DND-41 (cell line): ENCODE measurements at regions not wholly inside any gene's neighbourhood (a gene's known extent, or its start where the extent isn't known, plus 50 kb on each side); places are given as distances from the start of the nearest gene placed in this dataset.

ENCODE experiments used
- ATAC-seq: fragments of 200-7000 bp; cut with Tn5 transposase; 3 replicates; pipeline ENCODE4 v1.9.1; 2021; ENCODE audit warnings: low read depth; ENCODE audit not compliant: insufficient read depth
- DNase-seq: peaks from one replicate; pipeline ENCODE4 v3.0.0-alpha.2; 2020
- H2AFZ ChIP-seq: 2 replicates; pipeline ENCODE4 v1.6.0; 2012; ENCODE audit warnings: low read depth, low read length
- H3K27ac ChIP-seq: 2 replicates; pipeline ENCODE4 v1.5.1; 2012; ENCODE audit warnings: low read length, inconsistent platforms
- H3K27me3 ChIP-seq: fragments of 200-600 bp; sonication (generic); 2 replicates; pipeline ENCODE4 v1.6.0; 2012; ENCODE audit warnings: low read length, mild to moderate bottlenecking, inconsistent platforms; ENCODE audit not compliant: insufficient read depth, poor library complexity
- H3K36me3 ChIP-seq: 2 replicates; pipeline ENCODE4 v1.5.1; 2012; ENCODE audit warnings: low read length, inconsistent platforms; ENCODE audit not compliant: insufficient read depth
- H3K4me1 ChIP-seq: 2 replicates; pipeline ENCODE4 v1.5.1; 2012; ENCODE audit warnings: mild to moderate bottlenecking, low read length; ENCODE audit not compliant: insufficient read depth
- H3K4me2 ChIP-seq: 2 replicates; pipeline ENCODE4 v1.6.0; 2012; ENCODE audit warnings: mild to moderate bottlenecking, moderate library complexity, low read length, inconsistent platforms; ENCODE audit not compliant: insufficient read depth
- H3K4me3 ChIP-seq, 2 experiments: fragments of 200-600 bp in 1 of 2; shearing (Covaris generic) in 1 of 2; 2 replicates each; pipeline ENCODE4 v1.5.1; 2012 to 2016; ENCODE audit warnings: inconsistent platforms in 2 of 2, low read length in 2 of 2, mild to moderate bottlenecking in 2 of 2, low read depth in 1 of 2, moderate library complexity in 1 of 2
- H3K79me2 ChIP-seq: 2 replicates; pipeline ENCODE4 v1.6.0; 2012; ENCODE audit warnings: low read length, inconsistent platforms; ENCODE audit not compliant: insufficient read depth
- H3K9ac ChIP-seq: 2 replicates; pipeline ENCODE4 v1.6.0; 2012; ENCODE audit warnings: low read depth, mild to moderate bottlenecking, inconsistent platforms, low read length, moderate library complexity
- H3K9me3 ChIP-seq: 2 replicates; pipeline ENCODE4 v1.5.1; 2012; ENCODE audit warnings: low read length, moderate library complexity, mild to moderate bottlenecking, inconsistent platforms; ENCODE audit not compliant: insufficient read depth, severe bottlenecking
- H4K20me1 ChIP-seq: 2 replicates; pipeline ENCODE4 v1.6.0; 2012; ENCODE audit warnings: low read length; ENCODE audit not compliant: insufficient read depth
- CTCF ChIP-seq: IDR thresholded peaks from 2 replicates; pipeline ENCODE4 v1.5.1; 2012; ENCODE audit warnings: borderline replicate concordance, low read length, moderate library complexity, mild to moderate bottlenecking; ENCODE audit not compliant: poor library complexity, severe bottlenecking; ENCODE audit errors: extremely low read depth
- EZH2 ChIP-seq: IDR thresholded peaks from 3 replicates; pipeline ENCODE4 v1.6.1; 2012; ENCODE audit warnings: borderline replicate concordance, low read depth, mild to moderate bottlenecking, moderate library complexity, low read length, inconsistent platforms; ENCODE audit not compliant: severe bottlenecking

- H3K27ac ChIP-seq, result no peak overlapping the region
- DNase-seq (no peak), ATAC-seq (no peak)
- H3K4me1 ChIP-seq, result peaks cover 23% of the 10 kb centered on the region
- TF ChIP-seq CTCF (no peak), EZH2 (no peak)
- H3K4me3 ChIP-seq, result no peak overlapping the region
- no peak overlapping the region for H3K9ac ChIP-seq
- H3K9me3 ChIP-seq, result no peaks in the 10 kb centered on the region
- H4K20me1 ChIP-seq, result no peaks in the 10 kb centered on the region
- no peaks in the 10 kb centered on the region for H3K27me3 ChIP-seq
- H2AFZ ChIP-seq, result no peak overlapping the region
- no peaks in the 10 kb centered on the region for H3K36me3 ChIP-seq
- H3K79me2 ChIP-seq, result no peaks in the 10 kb centered on the region
- no peak overlapping the region for H3K4me2 ChIP-seq
Observed at GRCh38 chr3:177420651-177421480, 223.6 kb upstream of the TBL1XR1 start.

GRCh38 chr3:177421481-177421785 lies 224.2 kb upstream of the TBL1XR1 start:
- Histone ChIP-seq H3K36me3 (no peaks in the 10 kb centered on the region), H3K27me3 (no peaks in the 10 kb centered on the region), H3K9ac (no peak overlapping the region), H4K20me1 (no peaks in the 10 kb centered on the region), H3K79me2 (no peaks in the 10 kb centered on the region), H3K9me3 (no peaks in the 10 kb centered on the region), H2AFZ (no peak overlapping the region), H3K4me2 (no peak overlapping the region), H3K4me3 (no peak overlapping the region), H3K27ac (no peak overlapping the region), H3K4me1 (peaks cover 24% of the 10 kb centered on the region)
- ATAC-seq (no peak), DNase-seq (no peak)
- TF ChIP-seq CTCF, result no peak
- TF ChIP-seq EZH2, result no peak

DNA sequence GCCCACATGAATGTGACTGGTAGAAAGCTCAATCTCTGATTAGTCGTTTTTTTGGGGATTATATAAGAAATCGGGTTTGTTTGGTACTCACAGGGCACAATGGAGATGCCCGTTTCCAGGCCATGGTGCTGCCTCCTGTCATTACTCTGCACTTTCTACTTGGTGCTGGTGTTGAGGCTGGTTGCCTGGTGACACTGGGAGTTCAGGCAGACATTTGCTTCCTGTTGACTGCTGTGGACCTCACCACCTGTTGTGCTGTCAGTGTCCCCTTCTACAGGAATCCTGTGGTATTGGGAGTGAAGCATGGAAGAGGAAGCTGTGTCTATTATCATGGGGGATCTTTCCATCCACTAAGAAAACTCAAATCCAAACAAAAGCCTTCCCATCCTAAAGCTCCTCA lies 227.2 kb upstream of the TBL1XR1 start:
- DNase-seq (no peak), ATAC-seq (0 out of 3 replicates have a peak, but pooled peaks have one; percentile 36)
- no peaks in the 10 kb centered on the region for H3K27me3 ChIP-seq
- peaks cover 33% of the 10 kb centered on the region for H3K4me1 ChIP-seq
- H4K20me1 ChIP-seq, result no peaks in the 10 kb centered on the region
- H3K4me2 ChIP-seq, result no peak overlapping the region
- TF ChIP-seq EZH2 (no peak), CTCF (no peak)
- no peak overlapping the region for H3K9ac ChIP-seq
- H2AFZ ChIP-seq, result peak overlapping the region; percentile 24; the same call in 1 of the 2 replicates
- no peaks in the 10 kb centered on the region for H3K79me2 ChIP-seq
- H3K36me3 ChIP-seq, result no peaks in the 10 kb centered on the region
- no peak overlapping the region for H3K4me3 ChIP-seq
- no peak overlapping the region for H3K27ac ChIP-seq
- no peaks in the 10 kb centered on the region for H3K9me3 ChIP-seq

DNA sequence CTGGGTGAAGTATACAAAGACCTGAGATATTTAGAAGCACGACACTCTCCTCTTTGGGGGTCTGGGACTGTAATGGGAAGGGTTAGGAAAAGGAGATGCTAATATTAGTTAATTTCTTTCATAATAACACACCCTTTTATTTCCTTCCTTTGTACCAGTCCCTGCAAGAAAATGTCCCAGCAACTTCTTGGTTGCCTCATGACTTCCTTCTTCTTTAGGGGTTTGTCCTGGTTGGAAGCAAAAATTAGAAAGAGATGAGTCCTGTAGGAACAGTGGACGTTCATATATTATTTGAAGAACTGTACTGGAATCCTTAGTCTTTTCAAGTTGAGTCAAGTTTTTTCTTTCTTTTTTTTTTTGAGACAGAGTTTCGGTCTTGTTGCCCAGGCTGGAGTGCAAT lies 227.8 kb upstream of the TBL1XR1 start:
- Histone ChIP-seq H3K4me1 (peaks cover 33% of the 10 kb centered on the region), H3K27ac (no peak overlapping the region; the same call in 1 of the 2 replicates), H3K9me3 (no peaks in the 10 kb centered on the region)

More for the DNA sequence above, 227.8 kb upstream of the TBL1XR1 start:
- no peak for TF ChIP-seq CTCF
- TF ChIP-seq EZH2, result no peak
- DNase-seq (no peak), ATAC-seq (no peak)
- Histone ChIP-seq H3K36me3 (no peaks in the 10 kb centered on the region), H3K4me2 (no peak overlapping the region), H4K20me1 (no peaks in the 10 kb centered on the region), H3K27me3 (no peaks in the 10 kb centered on the region), H3K9ac (no peak overlapping the region), H3K79me2 (no peaks in the 10 kb centered on the region), H2AFZ (0 out of 2 replicates have a peak overlapping the region, but pooled peaks have one; percentile 24), H3K4me3 (no peak overlapping the region)
